ENCODE measurements at regions not wholly inside any gene's neighbourhood (a gene's known extent, or its start where the extent isn't known, plus 50 kb on each side); places are given as distances from the start of the nearest gene placed in this dataset.

DNA sequence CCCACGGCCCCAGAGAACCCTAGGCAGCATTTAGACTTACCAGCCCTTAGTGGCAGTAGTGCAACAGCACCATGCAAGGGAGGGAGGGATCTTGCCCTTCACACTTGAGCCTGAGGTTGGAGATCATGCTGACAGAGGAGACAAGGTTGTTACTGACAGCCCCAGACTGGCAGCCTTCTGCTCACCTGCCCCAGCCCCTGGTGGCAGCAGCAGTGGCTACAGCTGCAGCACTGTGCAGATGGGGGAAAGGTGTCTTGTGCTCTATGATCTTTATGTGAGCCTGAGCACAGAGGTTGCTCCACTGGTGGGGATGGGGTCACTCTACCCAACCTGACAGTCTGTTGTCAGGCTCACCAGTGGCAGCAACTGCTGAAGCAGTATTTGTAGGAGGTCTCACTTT lies 501.2 kb upstream of the LRRTM4 start:
- Mint-ChIP-seq H3K27ac (ENCODE audit: unreplicated experiment) (no peak overlapping the region), H3K4me3 (ENCODE audit: unreplicated experiment) (no peak overlapping the region), H3K27me3 (ENCODE audit: unreplicated experiment) (no peaks in the 10 kb centered on the region), H3K9me3 (ENCODE audit: unreplicated experiment) (no peaks in the 10 kb centered on the region), H3K36me3 (ENCODE audit: unreplicated experiment) (no peaks in the 10 kb centered on the region), H3K4me1 (ENCODE audit: low read depth, unreplicated experiment) (no peaks in the 10 kb centered on the region)
- no peak for DNase-seq
- TF ChIP-seq, protein P1, sequence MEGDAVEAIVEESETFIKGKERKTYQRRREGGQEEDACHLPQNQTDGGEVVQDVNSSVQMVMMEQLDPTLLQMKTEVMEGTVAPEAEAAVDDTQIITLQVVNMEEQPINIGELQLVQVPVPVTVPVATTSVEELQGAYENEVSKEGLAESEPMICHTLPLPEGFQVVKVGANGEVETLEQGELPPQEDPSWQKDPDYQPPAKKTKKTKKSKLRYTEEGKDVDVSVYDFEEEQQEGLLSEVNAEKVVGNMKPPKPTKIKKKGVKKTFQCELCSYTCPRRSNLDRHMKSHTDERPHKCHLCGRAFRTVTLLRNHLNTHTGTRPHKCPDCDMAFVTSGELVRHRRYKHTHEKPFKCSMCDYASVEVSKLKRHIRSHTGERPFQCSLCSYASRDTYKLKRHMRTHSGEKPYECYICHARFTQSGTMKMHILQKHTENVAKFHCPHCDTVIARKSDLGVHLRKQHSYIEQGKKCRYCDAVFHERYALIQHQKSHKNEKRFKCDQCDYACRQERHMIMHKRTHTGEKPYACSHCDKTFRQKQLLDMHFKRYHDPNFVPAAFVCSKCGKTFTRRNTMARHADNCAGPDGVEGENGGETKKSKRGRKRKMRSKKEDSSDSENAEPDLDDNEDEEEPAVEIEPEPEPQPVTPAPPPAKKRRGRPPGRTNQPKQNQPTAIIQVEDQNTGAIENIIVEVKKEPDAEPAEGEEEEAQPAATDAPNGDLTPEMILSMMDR (IDR thresholded peaks at IDR 0.05; ENCODE audit: partially characterized antibody, unreplicated experiment) = no peak

DNA sequence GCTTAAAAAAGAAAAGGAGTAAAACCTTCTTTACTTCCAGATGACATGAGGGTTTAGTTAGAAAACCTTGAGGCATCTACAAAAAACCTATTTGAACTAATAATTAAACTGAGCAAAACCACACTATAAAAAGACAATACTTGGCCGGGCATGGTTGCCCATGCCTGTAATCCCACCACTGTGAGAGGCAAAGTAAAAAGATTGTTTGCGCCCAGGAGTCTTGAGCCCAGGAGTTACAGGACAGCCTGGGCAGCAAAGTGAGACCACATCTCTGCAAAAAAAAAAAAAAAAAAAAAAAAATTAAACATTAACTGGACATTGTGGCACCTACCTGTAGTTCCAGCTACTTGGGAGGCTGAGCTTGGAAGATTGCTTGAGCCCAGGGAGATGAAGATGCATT lies 502.8 kb upstream of the LRRTM4 start:
- Mint-ChIP-seq H3K4me3 (ENCODE audit: unreplicated experiment) (no peak overlapping the region), H3K4me1 (ENCODE audit: low read depth, unreplicated experiment) (no peaks in the 10 kb centered on the region), H3K9me3 (ENCODE audit: unreplicated experiment) (no peaks in the 10 kb centered on the region), H3K27ac (ENCODE audit: unreplicated experiment) (no peak overlapping the region), H3K27me3 (ENCODE audit: unreplicated experiment) (no peaks in the 10 kb centered on the region), H3K36me3 (ENCODE audit: unreplicated experiment) (peaks cover 5% of the 10 kb centered on the region)
- no peak for DNase-seq
- TF ChIP-seq, protein P1 (IDR thresholded peaks at IDR 0.05; ENCODE audit: partially characterized antibody, unreplicated experiment) = no peak

DNA sequence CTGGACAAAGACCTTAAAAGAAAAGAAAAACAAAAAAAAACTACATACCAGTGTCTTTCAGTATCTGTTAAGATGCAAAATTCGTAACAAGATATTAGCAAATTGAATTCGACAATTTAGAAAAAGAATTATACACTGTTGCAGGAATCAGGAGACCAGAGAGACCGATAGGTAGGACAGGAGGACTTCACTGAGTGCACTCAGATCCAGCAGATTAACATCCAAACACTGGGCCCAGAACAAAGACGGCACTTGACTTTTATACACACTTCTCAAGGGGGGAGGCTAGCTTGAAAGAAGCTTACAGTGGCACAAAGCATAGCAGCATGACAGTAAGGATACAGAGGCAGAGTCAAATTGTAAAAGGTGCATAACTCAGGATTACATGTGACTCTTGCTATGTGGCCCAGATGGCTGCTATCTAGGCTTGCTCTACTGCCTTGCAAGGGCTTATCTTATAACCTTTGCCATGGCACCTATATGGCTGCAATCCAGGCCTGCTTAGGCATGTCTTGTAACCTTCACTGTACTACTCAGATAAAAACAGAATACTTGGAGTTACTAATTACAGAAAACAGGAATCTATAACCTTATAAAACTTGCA lies 507.3 kb upstream of the LRRTM4 start:
- H3K4me3 Mint-ChIP-seq (ENCODE audit: unreplicated experiment) = no peak overlapping the region
- no peaks in the 10 kb centered on the region for H3K9me3 Mint-ChIP-seq (ENCODE audit: unreplicated experiment)
- TF ChIP-seq, protein P1 (IDR thresholded peaks at IDR 0.05; ENCODE audit: partially characterized antibody, unreplicated experiment) = no peak
- peaks cover 2% of the 10 kb centered on the region for H3K4me1 Mint-ChIP-seq (ENCODE audit: low read depth, unreplicated experiment)
- peaks cover 5% of the 10 kb centered on the region for H3K36me3 Mint-ChIP-seq (ENCODE audit: unreplicated experiment)
- no peaks in the 10 kb centered on the region for H3K27me3 Mint-ChIP-seq (ENCODE audit: unreplicated experiment)
- DNase-seq = no peak
- no peak overlapping the region for H3K27ac Mint-ChIP-seq (ENCODE audit: unreplicated experiment)

DNA sequence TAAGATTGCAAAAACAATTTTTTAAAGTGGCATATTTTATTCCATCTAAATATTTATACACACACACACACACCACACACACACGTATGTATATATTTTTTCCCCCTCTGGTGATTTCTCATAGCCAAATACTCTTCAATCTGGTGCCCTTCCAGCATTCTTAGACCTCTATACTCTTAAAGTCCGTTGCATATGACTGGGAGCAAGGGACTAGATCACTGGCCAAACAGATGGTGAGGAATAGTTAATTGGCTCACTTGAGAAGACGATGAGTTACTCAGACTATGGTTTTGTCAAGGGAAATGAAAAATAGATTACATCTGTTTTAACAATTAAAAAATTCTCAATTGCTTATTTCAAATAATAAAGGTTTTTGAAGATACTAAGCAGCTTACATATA lies 512.5 kb upstream of the LRRTM4 start:
- no peak for DNase-seq
- peak overlapping the region; percentile 26 for H3K27ac Mint-ChIP-seq (ENCODE audit: unreplicated experiment)
- no peaks in the 10 kb centered on the region for H3K36me3 Mint-ChIP-seq (ENCODE audit: unreplicated experiment)
- TF ChIP-seq, protein P1 (IDR thresholded peaks at IDR 0.05; ENCODE audit: partially characterized antibody, unreplicated experiment) = no peak
- peaks cover 5% of the 10 kb centered on the region for H3K4me1 Mint-ChIP-seq (ENCODE audit: low read depth, unreplicated experiment)
- H3K27me3 Mint-ChIP-seq (ENCODE audit: unreplicated experiment) = no peaks in the 10 kb centered on the region
- no peak overlapping the region for H3K4me3 Mint-ChIP-seq (ENCODE audit: unreplicated experiment)
- no peaks in the 10 kb centered on the region for H3K9me3 Mint-ChIP-seq (ENCODE audit: unreplicated experiment)

DNA sequence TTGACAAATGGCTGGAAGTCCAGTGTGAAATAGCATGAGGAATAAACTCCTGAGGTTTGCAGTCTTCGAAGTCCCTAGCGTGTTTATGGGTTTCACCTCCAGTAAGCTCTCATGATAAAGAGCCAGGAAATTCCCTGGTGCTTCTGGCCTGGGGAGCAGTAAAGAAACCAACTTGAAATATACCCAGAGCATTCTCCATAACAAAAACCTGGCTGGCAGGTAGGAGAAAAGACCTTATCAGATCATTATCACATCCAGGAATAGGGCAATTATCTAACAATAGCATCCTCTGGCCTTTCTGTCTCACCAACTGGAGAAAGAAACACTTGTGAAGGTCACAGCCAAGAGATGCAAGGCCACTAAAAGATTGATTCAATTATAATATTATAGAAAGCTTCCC lies 513.6 kb upstream of the LRRTM4 start:
- H3K27ac Mint-ChIP-seq (ENCODE audit: unreplicated experiment) = no peak overlapping the region
- H3K27me3 Mint-ChIP-seq (ENCODE audit: unreplicated experiment) = no peaks in the 10 kb centered on the region
- no peaks in the 10 kb centered on the region for H3K9me3 Mint-ChIP-seq (ENCODE audit: unreplicated experiment)
- H3K36me3 Mint-ChIP-seq (ENCODE audit: unreplicated experiment) = no peaks in the 10 kb centered on the region
- H3K4me1 Mint-ChIP-seq (ENCODE audit: low read depth, unreplicated experiment) = peaks cover 5% of the 10 kb centered on the region
- no peak overlapping the region for H3K4me3 Mint-ChIP-seq (ENCODE audit: unreplicated experiment)
- TF ChIP-seq, protein P1 (IDR thresholded peaks at IDR 0.05; ENCODE audit: partially characterized antibody, unreplicated experiment) = no peak
- DNase-seq = no peak
